BLaER1 treated with 17β-estradiol and CSF1 and Interleukin-3, amounts not matched to agents 10 nM and 100 nM (cell line): ENCODE measurements at regions not wholly inside any gene's neighbourhood (a gene's known extent, or its start where the extent isn't known, plus 50 kb on each side); places are given as distances from the start of the nearest gene placed in this dataset.

Source experiments
- H3K27ac ChIP-seq, 11 experiments: shearing (Covaris generic); formaldehyde crosslinking; 2 replicates each; pipeline ENCODE4 v1.8.1; 2022
- H3K27me3 ChIP-seq, 11 experiments: shearing (Covaris generic); formaldehyde crosslinking; 2 replicates each; pipeline ENCODE4 v1.8.1; 2022
- H3K36me3 ChIP-seq, 11 experiments: shearing (Covaris generic); formaldehyde crosslinking; 2 replicates each; pipeline ENCODE4 v1.8.1; 2022
- H3K4me1 ChIP-seq, 10 experiments: shearing (Covaris generic); formaldehyde crosslinking; 2 replicates each; pipeline ENCODE4 v1.8.1; 2022
- H3K4me2 ChIP-seq, 11 experiments: shearing (Covaris generic); formaldehyde crosslinking; 2 replicates each; pipeline ENCODE4 v1.8.1; 2022
- H3K4me3 ChIP-seq, 10 experiments: shearing (Covaris generic); formaldehyde crosslinking; 2 replicates each; pipeline ENCODE4 v1.8.1; 2022
- H3K9ac ChIP-seq, 11 experiments: shearing (Covaris generic); formaldehyde crosslinking; 2 replicates each; pipeline ENCODE4 v1.8.1; 2022
- H3K9me3 ChIP-seq, 11 experiments: shearing (Covaris generic); formaldehyde crosslinking; replicated peaks in 1 of 11; 2 replicates each; pipeline ENCODE4 v1.8.1; 2022
- H4K20me1 ChIP-seq, 11 experiments: shearing (Covaris generic); formaldehyde crosslinking; 2 replicates each; pipeline ENCODE4 v1.8.1; 2022
- Cebpa-rat ChIP-seq, 11 experiments: shearing (Covaris generic); IDR thresholded peaks; 2 replicates each; pipeline ENCODE4 v1.8.1; 2022

- H3K4me1 ChIP-seq, result no peaks in the 10 kb centered on the region
- H3K4me2 ChIP-seq, result no peak overlapping the region
- no peaks in the 10 kb centered on the region for H4K20me1 ChIP-seq
- no peaks in the 10 kb centered on the region for H3K36me3 ChIP-seq
- H3K9me3 ChIP-seq, result no peaks in the 10 kb centered on the region
- H3K9ac ChIP-seq, result no peak overlapping the region
- H3K27ac ChIP-seq, result no peak overlapping the region
- no peaks in the 10 kb centered on the region for H3K27me3 ChIP-seq
- TF ChIP-seq Cebpa-rat (IDR thresholded peaks at IDR 0.05), result no peak
- H3K4me3 ChIP-seq, result no peak overlapping the region
Measured at GRCh38 chr3:159418571-159419526, 569.8 kb upstream of the IL12A start.

GRCh38 chr3:159429702-159430101 is 558.9 kb upstream of the IL12A start:
- no peak overlapping the region for H3K4me3 ChIP-seq
- H3K36me3 ChIP-seq, result no peaks in the 10 kb centered on the region
- H3K4me2 ChIP-seq, result no peak overlapping the region
- H3K27ac ChIP-seq, result no peak overlapping the region
- H4K20me1 ChIP-seq, result no peaks in the 10 kb centered on the region
- H3K9ac ChIP-seq, result no peak overlapping the region
- H3K4me1 ChIP-seq, result no peaks in the 10 kb centered on the region
- H3K9me3 ChIP-seq, result no peaks in the 10 kb centered on the region
- TF ChIP-seq Cebpa-rat (IDR thresholded peaks at IDR 0.05), result no peak
- no peaks in the 10 kb centered on the region for H3K27me3 ChIP-seq

GRCh38 chr3:159432682-159433340 is 555.8 kb upstream of the IL12A start:
- Histone ChIP-seq H3K27me3 (no peaks in the 10 kb centered on the region), H3K36me3 (no peaks in the 10 kb centered on the region), H3K9ac (no peak overlapping the region), H3K4me2 (no peak overlapping the region), H3K4me1 (no peaks in the 10 kb centered on the region), H3K27ac (no peak overlapping the region), H4K20me1 (no peaks in the 10 kb centered on the region), H3K4me3 (no peak overlapping the region), H3K9me3 (no peaks in the 10 kb centered on the region)
- TF ChIP-seq Cebpa-rat (IDR thresholded peaks at IDR 0.05), result no peak

GRCh38 chr3:159439346-159439745 is 549.3 kb upstream of the IL12A start:
- H4K20me1 ChIP-seq, result no peaks in the 10 kb centered on the region
- no peak for TF ChIP-seq Cebpa-rat (IDR thresholded peaks at IDR 0.05)
- H3K9me3 ChIP-seq, result peaks cover 0 to 11% (median 0%) of the 10 kb centered on the region in 11 experiments; a peak in 3 of 22 replicates
- no peak overlapping the region for H3K4me3 ChIP-seq
- no peaks in the 10 kb centered on the region for H3K36me3 ChIP-seq
- no peaks in the 10 kb centered on the region for H3K27me3 ChIP-seq
- H3K4me1 ChIP-seq, result no peaks in the 10 kb centered on the region
- H3K9ac ChIP-seq, result no peak overlapping the region
- no peak overlapping the region for H3K27ac ChIP-seq
- H3K4me2 ChIP-seq, result no peak overlapping the region

- Histone ChIP-seq H3K9ac (no peak overlapping the region), H3K9me3 (peaks cover 0 to 11% (median 0%) of the 10 kb centered on the region in 11 experiments; a peak in 3 of 22 replicates), H3K4me3 (no peak overlapping the region), H4K20me1 (no peaks in the 10 kb centered on the region), H3K4me1 (no peaks in the 10 kb centered on the region), H3K36me3 (no peaks in the 10 kb centered on the region), H3K4me2 (no peak overlapping the region), H3K27me3 (no peaks in the 10 kb centered on the region), H3K27ac (no peak overlapping the region)
- no peak for TF ChIP-seq Cebpa-rat (IDR thresholded peaks at IDR 0.05)
Measured at GRCh38 chr3:159441279-159441678, 547.4 kb upstream of the IL12A start.

- Histone ChIP-seq H3K27me3 (no peaks in the 10 kb centered on the region), H3K4me2 (no peak overlapping the region), H3K4me3 (no peak overlapping the region), H3K36me3 (no peaks in the 10 kb centered on the region), H3K9ac (no peak overlapping the region), H4K20me1 (no peaks in the 10 kb centered on the region), H3K27ac (no peak overlapping the region), H3K4me1 (no peaks in the 10 kb centered on the region), H3K9me3 (peaks cover 0 to 11% (median 0%) of the 10 kb centered on the region in 11 experiments; a peak in 3 of 22 replicates)
- no peak for TF ChIP-seq Cebpa-rat (IDR thresholded peaks at IDR 0.05)
Measured at GRCh38 chr3:159443266-159443665, 545.4 kb upstream of the IL12A start.

- no peak overlapping the region for H3K4me2 ChIP-seq
- H3K4me1 ChIP-seq, result no peaks in the 10 kb centered on the region
- H3K9ac ChIP-seq, result no peak overlapping the region
- no peaks in the 10 kb centered on the region for H3K36me3 ChIP-seq
- H3K4me3 ChIP-seq, result no peak overlapping the region
- no peaks in the 10 kb centered on the region for H4K20me1 ChIP-seq
- H3K27me3 ChIP-seq, result no peaks in the 10 kb centered on the region
- TF ChIP-seq Cebpa-rat (IDR thresholded peaks at IDR 0.05), result no peak
- H3K27ac ChIP-seq, result no peak overlapping the region
- H3K9me3 ChIP-seq, result no peaks in the 10 kb centered on the region
Measured at GRCh38 chr3:159447841-159448240, 540.8 kb upstream of the IL12A start.

GRCh38 chr3:159448902-159449301 is 539.7 kb upstream of the IL12A start:
- no peak overlapping the region for H3K27ac ChIP-seq
- no peak for TF ChIP-seq Cebpa-rat (IDR thresholded peaks at IDR 0.05)

GRCh38 chr3:159451067-159451466 is 537.6 kb upstream of the IL12A start:
- no peaks in the 10 kb centered on the region for H3K4me1 ChIP-seq
- no peaks in the 10 kb centered on the region for H3K9me3 ChIP-seq
- H4K20me1 ChIP-seq, result no peaks in the 10 kb centered on the region
- H3K27me3 ChIP-seq, result no peaks in the 10 kb centered on the region
- no peaks in the 10 kb centered on the region for H3K36me3 ChIP-seq
- no peak overlapping the region for H3K4me3 ChIP-seq
- no peak overlapping the region for H3K9ac ChIP-seq
- no peak overlapping the region for H3K4me2 ChIP-seq
- TF ChIP-seq Cebpa-rat (IDR thresholded peaks at IDR 0.05), result no peak
- H3K27ac ChIP-seq, result no peak overlapping the region

More at GRCh38 chr3:159448902-159449301, 539.7 kb upstream of the IL12A start:
- Histone ChIP-seq H3K27me3 (no peaks in the 10 kb centered on the region), H4K20me1 (no peaks in the 10 kb centered on the region), H3K4me3 (no peak overlapping the region), H3K4me2 (no peak overlapping the region), H3K9me3 (no peaks in the 10 kb centered on the region), H3K36me3 (no peaks in the 10 kb centered on the region), H3K9ac (no peak overlapping the region), H3K4me1 (no peaks in the 10 kb centered on the region)
